ENCODE measurements at regions not wholly inside any gene's neighbourhood (a gene's known extent, or its start where the extent isn't known, plus 50 kb on each side); places are given as distances from the start of the nearest gene placed in this dataset.

GRCh38 chr6:106849676-106850332 is 124.7 kb downstream of the CD24 start:
- TF ChIP-seq CREB1 (IDR thresholded peaks at IDR 0.05) (no peak), CREB1 (CRISPR knock-in tag; IDR thresholded peaks at IDR 0.05) (no peak), POLR2A (conservative IDR thresholded peaks at IDR 0.05) (no peak), ZNF175 (CRISPR knock-in tag; IDR thresholded peaks at IDR 0.05; ENCODE audit: low read depth) (0 out of 2 replicates have a peak, but pooled peaks have one; percentile 34), PTTG1 (tag; IDR thresholded peaks at IDR 0.05; ENCODE audit: low read depth) (no peak), ATF2 (CRISPR knock-in tag; IDR thresholded peaks at IDR 0.05) (no peak), RBM15 (IDR thresholded peaks at IDR 0.05; ENCODE audit: insufficient read depth, low read length) (no peak), E2F8 (IDR thresholded peaks at IDR 0.05; ENCODE audit: low read depth, partially characterized antibody) (no peak), ETV6 (IDR thresholded peaks at IDR 0.05; ENCODE audit: borderline replicate concordance in 1 of 2, low read depth in 2 of 2, low read length in 1 of 2) (peak; percentile 77 to 90; a peak in 3 of 4 replicates), ETV6 (CRISPR knock-in tag; IDR thresholded peaks at IDR 0.05; ENCODE audit: borderline replicate concordance) (no peak), NR2C2 (CRISPR knock-in tag; IDR thresholded peaks at IDR 0.05) (no peak), NR2C2 (tag; IDR thresholded peaks at IDR 0.05) (no peak), POLR2AphosphoS5 (IDR thresholded peaks at IDR 0.05; ENCODE audit: control insufficient read depth, insufficient read depth, low read depth, low read length) (no peak), USF2 (CRISPR knock-in tag; IDR thresholded peaks at IDR 0.05) (no peak)

Data from K562 (cell line).